ENCODE measurements at regions not wholly inside any gene's neighbourhood (a gene's known extent, or its start where the extent isn't known, plus 50 kb on each side); places are given as distances from the start of the nearest gene placed in this dataset.

GRCh38 chr9:85136507-85136906 lies 467.0 kb downstream of the NTRK2 start:
- TF ChIP-seq POLR2A (IDR thresholded peaks at IDR 0.05) (no peak), EP300 (IDR thresholded peaks at IDR 0.05; ENCODE audit: low read depth) (no peak), CTCF (IDR thresholded peaks at IDR 0.05) (no peak), POLR2AphosphoS5 (IDR thresholded peaks at IDR 0.05) (no peak)
- in situ Hi-C loops (cut with MboI; ENCODE audit: low pct_ligation_motif_present in 1 of 4, low pct_unique_long_range_greater_than_20kb in 1 of 4, low sequenced_read_pairs in 3 of 4), result loop anchor here in 1 of 4 donors (25.0 kb wide), 1 partner anchor 174 kb away; no protein-coding TSS in a partner anchor
- no peaks in the 10 kb centered on the region for H3K27me3 ChIP-seq
- no peak overlapping the region for H3K27ac ChIP-seq
- H3K9me3 ChIP-seq, result no peaks in the 10 kb centered on the region
- H3K4me1 ChIP-seq, result no peaks in the 10 kb centered on the region
- H3K36me3 ChIP-seq, result no peaks in the 10 kb centered on the region
- no peak for DNase-seq
- intact Hi-C loops (cut with DNase I; ENCODE audit: low total_unique reads), result no loop called here
- H3K4me3 ChIP-seq, result no peak overlapping the region

GRCh38 chr9:85130764-85131163 lies 461.2 kb downstream of the NTRK2 start:
- no peak for DNase-seq
- Histone ChIP-seq H3K36me3 (no peaks in the 10 kb centered on the region), H3K4me1 (no peaks in the 10 kb centered on the region), H3K9me3 (no peaks in the 10 kb centered on the region), H3K27me3 (no peaks in the 10 kb centered on the region), H3K4me3 (no peak overlapping the region), H3K27ac (no peak overlapping the region)
- 83 to 89% methylated on average over 3 of the region's 3 CpGs for WGBS, 2 donors (ENCODE audit: low coverage in 1 of 2)
- intact Hi-C loops (cut with DNase I; ENCODE audit: low total_unique reads), result no loop called here
- TF ChIP-seq CTCF (IDR thresholded peaks at IDR 0.05), result no peak
- TF ChIP-seq EP300 (IDR thresholded peaks at IDR 0.05; ENCODE audit: low read depth), result no peak
- TF ChIP-seq POLR2AphosphoS5 (IDR thresholded peaks at IDR 0.05), result no peak
- in situ Hi-C loops (cut with MboI; ENCODE audit: low pct_ligation_motif_present in 1 of 4, low pct_unique_long_range_greater_than_20kb in 1 of 4, low sequenced_read_pairs in 3 of 4), result loop anchor here in 1 of 4 donors (25.0 kb wide), 1 partner anchor 168 kb away; no protein-coding TSS in a partner anchor

- no peak overlapping the region for H3K4me3 ChIP-seq
- DNase-seq, result no peak
- WGBS, 2 donors (ENCODE audit: low coverage in 1 of 2), result 70 to 82% methylated on average over 2 of the region's 2 CpGs
- in situ Hi-C loops (cut with MboI; ENCODE audit: low pct_ligation_motif_present in 1 of 4, low pct_unique_long_range_greater_than_20kb in 1 of 4, low sequenced_read_pairs in 3 of 4), result loop anchor here in 1 of 4 donors (25.0 kb wide), 1 partner anchor 168 kb away; no protein-coding TSS in a partner anchor
- intact Hi-C loops (cut with DNase I; ENCODE audit: low total_unique reads), result no loop called here
- H3K9me3 ChIP-seq, result no peaks in the 10 kb centered on the region
- H3K36me3 ChIP-seq, result no peaks in the 10 kb centered on the region
- TF ChIP-seq CTCF (IDR thresholded peaks at IDR 0.05) (no peak), POLR2A (IDR thresholded peaks at IDR 0.05) (no peak), POLR2AphosphoS5 (IDR thresholded peaks at IDR 0.05) (no peak), EP300 (IDR thresholded peaks at IDR 0.05; ENCODE audit: low read depth) (no peak)
- no peaks in the 10 kb centered on the region for H3K4me1 ChIP-seq
- no peaks in the 10 kb centered on the region for H3K27me3 ChIP-seq
- H3K27ac ChIP-seq, result no peak overlapping the region
Observed at GRCh38 chr9:85130260-85130659, 460.7 kb downstream of the NTRK2 start.

GRCh38 chr9:85129514-85129913 lies 460.0 kb downstream of the NTRK2 start:
- Histone ChIP-seq H3K4me1 (no peaks in the 10 kb centered on the region), H3K27me3 (no peaks in the 10 kb centered on the region), H3K27ac (no peak overlapping the region), H3K4me3 (no peak overlapping the region), H3K36me3 (no peaks in the 10 kb centered on the region), H3K9me3 (no peaks in the 10 kb centered on the region)
- in situ Hi-C loops (cut with MboI; ENCODE audit: low pct_ligation_motif_present in 1 of 4, low pct_unique_long_range_greater_than_20kb in 1 of 4, low sequenced_read_pairs in 3 of 4) (loop anchor here in 1 of 4 donors (25.0 kb wide), 1 partner anchor 167 kb away; no protein-coding TSS in a partner anchor), intact Hi-C loops (cut with DNase I; ENCODE audit: low total_unique reads) (no loop called here)
- TF ChIP-seq POLR2AphosphoS5 (IDR thresholded peaks at IDR 0.05), result no peak
- TF ChIP-seq CTCF (IDR thresholded peaks at IDR 0.05), result no peak
- no peak for TF ChIP-seq EP300 (IDR thresholded peaks at IDR 0.05; ENCODE audit: low read depth)
- no peak for TF ChIP-seq POLR2A (IDR thresholded peaks at IDR 0.05)
- DNase-seq, result no peak
- WGBS, 2 donors (ENCODE audit: low coverage in 1 of 2), result 40 to 88% methylated on average over 1 to 2 of the region's 2 CpGs

Measured in transverse colon (tissue), 4 donors.